Hindlimb muscle (tissue), 1 donor: ENCODE measurements at regions not wholly inside any gene's neighbourhood (a gene's known extent, or its start where the extent isn't known, plus 50 kb on each side); places are given as distances from the start of the nearest gene placed in this dataset.
"Not testable (repeated sequence)": the region's sequence is repeated elsewhere in the genome, so short reads cannot be mapped to it uniquely, and the experiment has no call there.

Experiments used
- DNase-seq: peaks from one replicate; pipeline ENCODE4 v3.0.0-alpha.2; 2013

DNA sequence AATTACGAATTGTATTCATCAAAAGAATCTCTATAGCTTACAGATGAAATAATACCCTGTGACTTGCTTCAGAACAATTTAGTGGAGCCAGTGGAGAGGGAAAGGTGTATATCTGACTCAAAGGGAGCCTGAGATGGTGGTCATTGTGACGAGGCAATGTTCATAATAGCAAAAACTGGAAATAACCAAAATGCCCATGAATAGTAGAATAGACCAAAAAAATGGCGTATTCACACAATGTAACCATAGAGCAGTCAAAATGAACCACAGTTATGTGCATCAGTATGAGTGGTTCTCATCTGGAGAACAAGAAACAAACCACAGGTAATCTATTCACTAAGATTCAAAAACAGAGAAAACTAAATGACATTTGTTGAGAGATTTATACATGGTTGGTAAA lies 125.3 kb upstream of the CLNK start:
- DNase-seq = no peak

DNA sequence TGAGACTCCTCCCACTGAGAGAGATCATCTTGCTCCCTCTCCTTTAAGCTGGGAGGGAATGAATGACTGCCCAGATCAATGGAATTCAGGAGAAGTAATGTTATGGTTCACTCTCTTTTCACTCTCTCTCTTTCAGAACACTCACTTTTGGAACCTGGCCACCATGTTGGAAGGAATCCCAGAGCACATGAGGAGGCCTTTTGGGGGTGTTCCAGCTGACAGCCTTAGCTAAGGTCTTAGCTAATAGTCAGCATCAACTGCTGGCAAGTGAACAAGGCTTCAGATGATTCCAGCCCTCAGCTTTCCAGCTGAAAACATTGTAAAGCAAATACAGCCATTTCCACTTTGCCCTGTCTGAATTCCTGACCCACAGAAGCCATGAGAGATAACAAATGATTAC lies 124.0 kb upstream of the CLNK start:
- peak; percentile 90 for DNase-seq

GRCh38 chr4:10806953-10807645 lies 122.5 kb upstream of the CLNK start:
- no peak for DNase-seq

GRCh38 chr4:10803713-10804343 lies 119.3 kb upstream of the CLNK start:
- DNase-seq = no peak

- no peak for DNase-seq
These were observed 102.8 kb upstream of the CLNK start for GRCh38 chr4:10787365-10787764.

DNA sequence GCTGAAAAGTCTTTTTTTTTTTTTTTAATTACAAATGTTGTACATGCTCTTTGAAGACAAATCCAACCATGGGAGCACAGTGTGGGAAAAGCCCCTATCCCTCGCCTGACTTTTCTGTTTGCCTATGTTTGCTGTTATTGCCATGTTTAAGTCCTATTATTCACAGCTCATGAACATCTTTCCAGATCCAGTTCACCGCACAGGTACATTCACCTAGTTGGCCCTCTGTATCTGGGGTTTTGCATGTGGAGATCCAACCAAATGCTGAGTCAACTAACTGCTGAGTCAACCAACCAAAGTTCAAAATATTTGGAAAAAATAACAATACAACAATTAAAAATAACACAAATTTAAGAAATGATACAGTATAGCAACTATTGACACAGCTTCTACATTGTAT lies 100.1 kb upstream of the CLNK start:
- DNase-seq = no peak

- DNase-seq = peak; percentile 14
These were observed 98.8 kb upstream of the CLNK start for GRCh38 chr4:10783351-10783750.

DNA sequence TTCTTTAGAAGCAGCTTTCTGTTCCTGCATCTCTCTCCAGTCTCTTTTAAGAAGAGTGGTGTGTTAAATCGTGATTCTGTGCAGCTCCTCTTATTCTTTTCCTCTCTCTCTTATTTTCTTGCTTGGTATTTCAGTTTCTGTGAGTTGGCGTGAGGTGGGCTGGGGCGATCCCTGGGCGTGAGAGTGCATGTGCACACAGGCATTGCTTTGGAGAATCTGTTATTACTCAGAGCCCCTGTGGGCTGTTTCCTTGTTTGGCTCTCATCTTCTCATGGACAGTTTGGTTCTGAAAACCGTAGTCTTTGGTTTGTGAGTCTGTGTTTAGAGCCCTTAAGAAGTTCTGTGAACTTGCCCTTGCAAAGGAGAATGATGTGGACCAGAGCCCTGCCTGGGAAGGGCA lies 97.2 kb upstream of the CLNK start:
- no peak for DNase-seq

DNA sequence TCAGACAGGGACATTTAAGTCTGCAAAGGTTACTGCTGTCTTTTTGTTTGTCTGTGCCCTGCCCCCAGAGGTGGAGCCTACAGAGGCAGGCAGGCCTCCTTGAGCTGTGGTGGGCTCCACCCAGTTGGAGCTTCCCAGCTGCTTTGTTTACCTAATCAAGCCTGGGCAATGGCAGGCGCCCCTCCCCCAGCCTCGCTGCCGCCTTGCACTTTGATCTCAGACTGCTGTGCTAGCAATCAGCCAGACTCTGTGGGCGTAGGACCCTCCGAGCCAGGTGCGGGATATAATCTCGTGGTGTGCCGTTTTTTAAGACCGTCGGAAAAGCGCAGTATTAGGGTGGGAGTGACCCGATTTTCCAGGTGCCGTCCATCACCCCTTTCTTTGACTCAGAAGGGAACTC lies 96.2 kb upstream of the CLNK start:
- not testable (repeated sequence) for DNase-seq

GRCh38 chr4:10775132-10775531 lies 90.6 kb upstream of the CLNK start:
- DNase-seq = not testable (repeated sequence)

- no peak for DNase-seq
These were observed 89.1 kb upstream of the CLNK start for GRCh38 chr4:10773656-10774055.

DNA sequence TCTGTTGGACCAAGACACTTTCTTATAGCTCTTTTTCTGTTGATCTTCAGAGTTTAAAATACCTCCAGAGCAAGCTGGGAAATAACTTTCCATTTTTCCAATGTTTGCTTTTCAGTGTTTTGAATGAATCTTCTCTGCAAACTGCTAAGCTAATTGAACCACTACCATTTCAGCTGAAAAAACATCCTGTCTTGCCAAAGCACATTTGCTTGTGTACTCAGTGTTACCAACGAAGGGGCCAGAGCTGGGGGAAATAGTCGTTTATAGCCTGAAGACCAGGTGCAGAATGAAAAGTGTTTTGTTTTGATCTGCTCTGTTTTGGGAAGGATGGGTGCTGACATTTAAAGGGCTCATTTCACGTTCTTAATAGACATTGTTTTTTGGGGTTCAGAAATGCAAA lies 88.4 kb upstream of the CLNK start:
- no peak for DNase-seq

DNA sequence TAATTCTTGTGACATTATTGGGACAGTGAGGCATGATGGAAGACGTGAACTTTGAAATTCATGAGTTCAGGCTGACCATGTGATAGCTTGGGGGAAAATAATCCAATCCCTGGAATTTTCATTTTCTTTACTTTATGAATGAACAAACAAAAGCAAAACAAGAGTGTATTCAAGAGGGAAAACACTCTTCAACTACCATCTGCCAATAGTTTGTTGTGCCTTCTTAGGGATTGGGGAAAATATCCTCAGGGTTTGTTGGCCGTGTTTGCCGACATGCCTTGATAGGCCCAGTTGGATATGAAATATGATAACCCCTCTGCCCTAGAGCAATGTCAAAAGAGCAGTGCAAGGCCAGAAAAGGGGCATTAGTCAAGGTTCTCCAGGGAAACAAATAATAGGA lies 80.8 kb upstream of the CLNK start:
- DNase-seq = no peak

DNA sequence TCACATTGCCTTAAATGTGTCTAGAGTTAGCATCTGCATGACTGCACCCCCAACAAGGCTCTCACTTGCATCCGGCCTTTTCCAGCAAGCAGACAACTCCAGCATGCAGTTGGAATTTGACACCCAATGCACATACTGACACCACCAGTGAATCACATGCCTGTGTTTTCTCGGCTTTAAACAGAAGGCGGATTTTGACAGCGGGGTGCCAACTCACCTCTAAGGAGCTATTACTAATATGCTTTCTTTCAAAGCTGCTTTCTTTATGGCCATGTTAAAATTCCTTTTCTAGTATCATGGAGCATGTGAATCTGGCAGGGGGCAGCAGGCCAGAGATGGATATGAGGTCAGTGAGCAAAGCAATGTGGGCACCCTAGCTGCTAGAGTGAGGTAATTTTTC lies 78.0 kb upstream of the CLNK start:
- DNase-seq = no peak

DNA sequence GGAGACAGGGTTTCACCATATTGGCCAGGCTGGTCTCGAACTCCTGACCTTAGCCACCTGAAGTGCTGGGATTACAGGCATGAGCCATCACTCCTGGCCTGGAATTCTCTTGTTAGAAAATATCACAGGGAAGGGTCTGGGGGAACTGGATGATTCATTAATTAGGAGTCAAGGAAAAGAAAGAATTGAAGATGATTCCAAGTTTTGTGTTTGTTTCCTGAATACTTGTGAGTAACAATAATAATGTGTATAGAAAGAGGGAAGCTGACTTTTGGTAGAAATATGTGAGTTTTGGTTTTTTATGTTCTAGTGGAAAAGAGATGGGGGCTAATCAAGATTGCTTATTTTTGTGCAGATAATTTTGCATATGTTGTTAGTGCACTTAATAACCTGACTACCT lies 77.3 kb upstream of the CLNK start:
- DNase-seq = no peak

DNA sequence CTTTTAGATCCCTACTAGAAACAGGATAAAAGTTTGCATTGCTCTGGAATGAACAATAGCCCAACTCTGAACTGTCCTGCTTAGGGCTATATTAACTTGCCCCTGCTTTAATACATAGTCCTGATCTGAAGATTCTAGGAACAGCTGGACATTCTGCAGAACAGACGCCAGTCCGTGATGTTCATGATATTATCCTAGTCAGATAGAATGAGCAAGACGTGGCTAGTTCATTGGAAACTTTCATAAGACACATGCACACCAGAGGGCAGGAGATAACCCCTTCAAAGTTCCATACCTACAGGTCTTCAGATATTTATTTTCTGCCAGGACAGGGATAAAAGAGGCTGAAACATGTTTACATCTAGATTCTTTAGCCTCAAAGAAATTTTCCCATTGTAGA lies 75.5 kb upstream of the CLNK start:
- no peak for DNase-seq

DNA sequence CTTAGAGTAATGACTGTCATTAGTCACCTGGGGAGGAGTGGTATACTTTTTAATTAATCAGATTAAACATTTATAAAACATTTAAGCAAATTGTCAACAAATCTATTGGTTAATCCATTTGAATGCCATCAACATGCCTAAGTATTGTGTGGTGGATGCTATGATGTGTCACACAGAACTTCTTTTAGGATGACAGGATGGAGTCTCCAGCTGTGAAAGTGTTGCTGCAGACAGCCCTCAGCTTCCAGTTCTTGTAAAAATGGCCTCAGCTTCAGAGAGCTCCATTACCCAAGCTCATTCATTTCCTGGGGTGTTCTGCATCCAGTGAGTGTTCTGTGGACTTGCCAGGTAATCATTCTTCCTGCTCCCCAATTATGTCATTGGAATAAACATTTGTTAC lies 74.3 kb upstream of the CLNK start:
- DNase-seq = no peak

DNA sequence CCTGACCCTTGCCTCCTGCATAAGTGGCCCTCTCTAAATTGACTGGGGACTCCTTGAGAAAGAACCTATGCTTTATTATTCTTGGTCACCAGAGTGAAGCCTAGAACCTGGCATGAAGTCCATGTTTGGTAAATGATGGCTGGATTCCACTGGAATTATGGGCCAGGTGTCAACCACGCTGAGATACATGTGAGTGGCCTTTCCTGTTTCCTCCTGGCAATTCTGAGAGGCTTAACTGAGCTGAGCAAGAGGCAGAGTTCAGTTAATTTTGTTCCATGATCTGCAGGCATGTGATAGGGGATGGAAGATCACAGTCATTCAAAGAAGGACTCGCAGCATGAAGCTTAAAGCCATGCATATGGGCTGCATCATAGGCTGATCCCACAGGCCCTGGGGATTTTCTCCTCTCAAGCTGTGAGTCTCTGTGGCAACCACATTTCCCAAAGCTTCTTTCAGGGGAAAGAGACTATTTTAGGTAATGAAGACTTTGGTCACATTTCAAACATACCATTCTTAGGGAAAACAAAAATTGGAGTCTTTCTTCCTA lies 69.4 kb upstream of the CLNK start:
- DNase-seq = no peak

- DNase-seq = peak; percentile 58
These were observed 68.8 kb upstream of the CLNK start for GRCh38 chr4:10753336-10753735.

- DNase-seq = peak; percentile 65
These were observed 66.1 kb upstream of the CLNK start for GRCh38 chr4:10750714-10751113.

GRCh38 chr4:10747186-10747585 lies 62.6 kb upstream of the CLNK start:
- no peak for DNase-seq

DNA sequence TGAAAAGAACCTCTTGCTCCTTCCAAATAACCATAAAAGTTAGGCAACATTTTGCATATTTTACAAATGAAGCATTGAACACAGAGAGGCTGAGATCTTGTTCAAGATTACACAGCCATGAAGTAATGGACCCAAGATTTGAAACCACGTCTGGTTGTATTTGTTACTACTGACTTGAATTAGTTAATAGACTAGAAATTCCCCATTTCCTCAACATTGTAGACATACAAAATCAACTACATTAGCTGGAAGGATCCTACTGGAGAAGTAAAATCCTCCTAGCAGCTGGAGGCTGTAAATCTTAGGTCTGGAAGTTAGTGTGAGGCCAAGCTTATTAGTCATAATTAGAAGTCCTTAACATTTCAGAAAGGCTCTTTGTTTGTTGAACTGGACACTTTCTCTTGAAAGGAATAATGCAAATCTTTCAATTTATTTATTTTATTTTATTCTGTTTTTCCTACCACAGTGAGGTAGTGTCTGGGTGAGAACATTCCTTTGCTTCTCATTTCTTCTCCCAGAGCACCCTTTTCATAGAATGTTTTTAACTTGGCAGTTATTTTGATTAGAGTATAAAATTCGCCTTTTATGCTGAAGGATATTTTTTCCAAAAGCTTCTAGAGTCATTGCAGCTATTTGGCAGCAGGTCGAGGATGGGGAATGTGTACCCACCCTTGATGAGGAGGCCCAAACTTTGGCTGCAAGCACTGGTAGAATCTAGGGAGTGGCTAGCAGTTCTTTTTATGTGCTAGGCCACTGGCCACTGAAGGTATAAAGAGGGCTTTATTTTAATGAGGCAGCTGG lies 62.0 kb upstream of the CLNK start:
- DNase-seq = peak; percentile 22

- DNase-seq = no peak
These were observed 58.8 kb upstream of the CLNK start for GRCh38 chr4:10743357-10743756.
